Endodermal cell (in vitro differentiated cells): ENCODE measurements at regions not wholly inside any gene's neighbourhood (a gene's known extent, or its start where the extent isn't known, plus 50 kb on each side); places are given as distances from the start of the nearest gene placed in this dataset.

ENCODE experiments used
- DNase-seq: peaks from one replicate; pipeline ENCODE4 v3.0.0-alpha.2; 2017
- H3K27ac ChIP-seq: 2 replicates; pipeline ENCODE4 v1.5.1; 2013; ENCODE audit warnings: mild to moderate bottlenecking, low read depth, low read length, moderate library complexity
- H3K27me3 ChIP-seq: 2 replicates; pipeline ENCODE4 v1.6.1; 2013; ENCODE audit warnings: mild to moderate bottlenecking, low read length, moderate library complexity; ENCODE audit not compliant: insufficient read depth, control insufficient read depth, poor library complexity, severe bottlenecking
- H3K36me3 ChIP-seq: 2 replicates; pipeline ENCODE4 v1.7.0; 2013; ENCODE audit warnings: mild to moderate bottlenecking, low read length, moderate library complexity; ENCODE audit not compliant: control insufficient read depth, insufficient read depth
- H3K4me1 ChIP-seq: one replicate; pipeline ENCODE4 v1.7.0; 2013; ENCODE audit warnings: low read length; ENCODE audit not compliant: control insufficient read depth, insufficient read depth
- H3K4me3 ChIP-seq: 2 replicates; pipeline ENCODE4 v1.5.1; 2013; ENCODE audit warnings: mild to moderate bottlenecking, low read length, moderate library complexity
- H3K9ac ChIP-seq: 2 replicates; pipeline ENCODE4 v1.6.1; 2013; ENCODE audit warnings: mild to moderate bottlenecking, low read length, moderate library complexity; ENCODE audit not compliant: poor library complexity, severe bottlenecking; ENCODE audit errors: extremely low read depth
- H3K9me3 ChIP-seq: 2 replicates; pipeline ENCODE4 v1.6.1; 2013; ENCODE audit warnings: mild to moderate bottlenecking, low read length, moderate library complexity; ENCODE audit not compliant: control insufficient read depth
- H3K27ac Mint-ChIP-seq: 2 replicates; pipeline ENCODE4 v1.8.0; 2020; ENCODE audit warnings: mixed read lengths
- H3K27me3 Mint-ChIP-seq: 2 replicates; pipeline ENCODE4 v1.8.0; 2021; ENCODE audit warnings: mild to moderate bottlenecking, mixed read lengths; ENCODE audit not compliant: insufficient read depth
- H3K36me3 Mint-ChIP-seq: 2 replicates; pipeline ENCODE4 v1.8.0; 2020; ENCODE audit warnings: low read depth, mixed read lengths
- H3K4me1 Mint-ChIP-seq: 2 replicates; pipeline ENCODE4 v1.8.0; 2020; ENCODE audit warnings: mixed read lengths
- H3K4me3 Mint-ChIP-seq: 2 replicates; pipeline ENCODE4 v1.8.0; 2020; ENCODE audit warnings: mild to moderate bottlenecking, moderate library complexity, mixed read lengths
- H3K9me3 Mint-ChIP-seq: 2 replicates; pipeline ENCODE4 v1.8.0; 2020; ENCODE audit warnings: mild to moderate bottlenecking, mixed read lengths
- CTCF ChIP-seq: fragments of 200-600 bp; sonication (generic); conservative IDR thresholded peaks from 2 replicates; pipeline ENCODE4 v1.5.0; 2021; ENCODE audit warnings: antibody characterized with exemption, mild to moderate bottlenecking
- WGBS, 2 experiments: methylation state at CpG; one replicate each; pipeline versions ENCODE4 v1.1.5 to v1.1.7; 2013; ENCODE audit warnings: missing lambda C conversion rate in 2 of 2, mixed read lengths in 1 of 2; ENCODE audit not compliant: insufficient coverage in 1 of 2, insufficient read length in 1 of 2; 5-methylcytosine and 5-hydroxymethylcytosine counted together

DNA sequence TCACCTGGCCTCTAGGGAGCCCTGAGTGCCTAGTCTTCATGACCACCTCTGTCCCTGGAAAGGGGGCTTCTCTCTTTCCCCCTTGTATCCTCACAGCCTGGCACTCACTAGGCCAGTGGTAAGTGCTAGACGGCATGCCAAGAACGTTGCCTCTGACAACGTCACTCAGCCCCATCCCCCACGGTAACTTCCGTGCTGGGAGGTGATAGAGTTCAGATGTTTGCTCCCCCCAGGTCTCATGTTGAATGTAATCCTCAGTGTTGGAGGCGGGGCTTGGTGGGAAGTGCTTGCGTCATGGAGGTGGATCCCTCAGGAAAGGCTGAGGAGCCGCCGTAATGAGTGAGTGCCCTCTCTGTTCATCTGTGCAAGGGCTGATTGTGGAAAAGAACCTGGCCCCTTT lies 343.3 kb upstream of the MKI67 start:
- Mint-ChIP-seq H3K4me1 (no peaks in the 10 kb centered on the region), H3K27ac (peak overlapping the region; percentile 52), H3K36me3 (no peaks in the 10 kb centered on the region), H3K4me3 (no peak overlapping the region), H3K27me3 (peaks cover 3% of the 10 kb centered on the region), H3K9me3 (peaks cover 4% of the 10 kb centered on the region)
- no peak overlapping the region for H3K27ac ChIP-seq
- 87% methylated on average over 9 of the region's 9 CpGs; no CpG with 5 or more reads in 1 of the 2 experiments for WGBS, 2 experiments
- no peak overlapping the region for H3K9ac ChIP-seq
- DNase-seq = peak; percentile 64
- no peaks in the 10 kb centered on the region for H3K27me3 ChIP-seq
- H3K9me3 ChIP-seq = no peaks in the 10 kb centered on the region
- no peaks in the 10 kb centered on the region for H3K4me1 ChIP-seq
- no peak overlapping the region for H3K4me3 ChIP-seq
- TF ChIP-seq CTCF = no peak
- no peaks in the 10 kb centered on the region for H3K36me3 ChIP-seq

- 91 to 98% methylated on average over 15 to 34 of the region's 34 CpGs for WGBS, 2 experiments
- Histone ChIP-seq H3K9me3 (no peaks in the 10 kb centered on the region), H3K36me3 (no peaks in the 10 kb centered on the region), H3K27me3 (no peaks in the 10 kb centered on the region), H3K4me1 (no peaks in the 10 kb centered on the region), H3K27ac (no peak overlapping the region), H3K4me3 (no peak overlapping the region), H3K9ac (no peak overlapping the region)
- Mint-ChIP-seq H3K27ac (no peak overlapping the region), H3K36me3 (no peaks in the 10 kb centered on the region), H3K9me3 (no peaks in the 10 kb centered on the region), H3K4me1 (no peaks in the 10 kb centered on the region), H3K4me3 (no peak overlapping the region), H3K27me3 (no peaks in the 10 kb centered on the region)
- no peak for TF ChIP-seq CTCF
- no peak for DNase-seq
These were observed 344.2 kb upstream of the MKI67 start for GRCh38 chr10:128470321-128470965.

DNA sequence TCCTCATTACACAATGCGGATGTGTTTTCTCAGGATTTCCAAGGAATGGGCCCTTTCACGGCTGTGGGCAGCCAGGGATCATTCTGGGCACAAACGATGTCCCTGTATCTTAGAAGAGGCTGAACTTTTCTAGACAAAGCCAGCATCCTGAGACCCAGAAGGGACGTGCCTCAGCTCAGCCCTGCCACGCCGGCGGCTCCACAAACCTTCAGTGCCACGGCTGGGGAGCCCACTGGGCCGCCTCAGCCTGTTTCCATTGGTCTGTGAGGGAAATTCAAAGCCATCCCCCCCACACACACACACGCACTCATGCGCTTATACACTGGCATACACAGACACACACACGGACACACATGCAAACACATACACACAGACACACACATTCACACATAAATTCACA lies 344.9 kb upstream of the MKI67 start:
- Histone ChIP-seq H3K36me3 (no peaks in the 10 kb centered on the region), H3K4me3 (no peak overlapping the region), H3K4me1 (no peaks in the 10 kb centered on the region), H3K9me3 (no peaks in the 10 kb centered on the region), H3K9ac (no peak overlapping the region), H3K27ac (no peak overlapping the region), H3K27me3 (no peaks in the 10 kb centered on the region)
- H3K27ac Mint-ChIP-seq = no peak overlapping the region
- no peaks in the 10 kb centered on the region for H3K4me1 Mint-ChIP-seq
- no peaks in the 10 kb centered on the region for H3K9me3 Mint-ChIP-seq
- no peak overlapping the region for H3K4me3 Mint-ChIP-seq
- H3K27me3 Mint-ChIP-seq = no peaks in the 10 kb centered on the region
- no peaks in the 10 kb centered on the region for H3K36me3 Mint-ChIP-seq
- TF ChIP-seq CTCF = no peak
- DNase-seq = no peak
- 87 to 93% methylated on average over 5 to 12 of the region's 12 CpGs for WGBS, 2 experiments
